ENCODE measurements at regions not wholly inside any gene's neighbourhood (a gene's known extent, or its start where the extent isn't known, plus 50 kb on each side); places are given as distances from the start of the nearest gene placed in this dataset.

- no peak for DNase-seq (ENCODE audit: low read depth in 4 of 4, low spot score in 3 of 4)
These were observed 535.4 kb upstream of the BCHE start for GRCh38 chr3:166372571-166373106.

GRCh38 chr3:166367947-166368533 lies 530.8 kb upstream of the BCHE start:
- peak in 2 of 4 donors; percentile 1 to 6 for DNase-seq (ENCODE audit: low read depth in 4 of 4, low spot score in 3 of 4)

- DNase-seq (ENCODE audit: low read depth in 4 of 4, low spot score in 3 of 4): no peak
These were observed 525.5 kb upstream of the BCHE start for GRCh38 chr3:166362698-166363097.

GRCh38 chr3:166360720-166361119 lies 523.5 kb upstream of the BCHE start:
- DNase-seq (ENCODE audit: low read depth in 4 of 4, low spot score in 3 of 4): no peak

GRCh38 chr3:166351461-166351860 lies 514.2 kb upstream of the BCHE start:
- DNase-seq (ENCODE audit: low read depth in 4 of 4, low spot score in 3 of 4): no peak

- no peak for DNase-seq (ENCODE audit: low read depth in 4 of 4, low spot score in 3 of 4)
These were observed 503.5 kb upstream of the BCHE start for GRCh38 chr3:166340604-166341266.

GRCh38 chr3:166324401-166324800 lies 487.2 kb upstream of the BCHE start:
- no peak for DNase-seq (ENCODE audit: low read depth in 4 of 4, low spot score in 3 of 4)

GRCh38 chr3:166322391-166322790 lies 485.2 kb upstream of the BCHE start:
- DNase-seq (ENCODE audit: low read depth in 4 of 4, low spot score in 3 of 4): no peak

- no peak for DNase-seq (ENCODE audit: low read depth in 4 of 4, low spot score in 3 of 4)
These were observed 470.6 kb upstream of the BCHE start for GRCh38 chr3:166307756-166308350.

- DNase-seq (ENCODE audit: low read depth in 4 of 4, low spot score in 3 of 4): no peak
These were observed 467.4 kb upstream of the BCHE start for GRCh38 chr3:166304584-166304983.

GRCh38 chr3:166303681-166304080 lies 466.5 kb upstream of the BCHE start:
- DNase-seq (ENCODE audit: low read depth in 4 of 4, low spot score in 3 of 4): no peak

- no peak for DNase-seq (ENCODE audit: low read depth in 4 of 4, low spot score in 3 of 4)
These were observed 465.1 kb upstream of the BCHE start for GRCh38 chr3:166302331-166302730.

- no peak for DNase-seq (ENCODE audit: low read depth in 4 of 4, low spot score in 3 of 4)
These were observed 459.1 kb upstream of the BCHE start for GRCh38 chr3:166296179-166296783.

- DNase-seq (ENCODE audit: low read depth in 4 of 4, low spot score in 3 of 4): no peak
These were observed 454.1 kb upstream of the BCHE start for GRCh38 chr3:166291186-166291955.

GRCh38 chr3:166285001-166285400 lies 447.8 kb upstream of the BCHE start:
- no peak for DNase-seq (ENCODE audit: low read depth in 4 of 4, low spot score in 3 of 4)

- DNase-seq (ENCODE audit: low read depth in 4 of 4, low spot score in 3 of 4): no peak
These were observed 446.6 kb upstream of the BCHE start for GRCh38 chr3:166283840-166284239.

- no peak for DNase-seq (ENCODE audit: low read depth in 4 of 4, low spot score in 3 of 4)
These were observed 445.7 kb upstream of the BCHE start for GRCh38 chr3:166282931-166283330.

GRCh38 chr3:166279636-166280035 lies 442.4 kb upstream of the BCHE start:
- DNase-seq (ENCODE audit: low read depth in 4 of 4, low spot score in 3 of 4): no peak

GRCh38 chr3:166275024-166275390 lies 437.8 kb upstream of the BCHE start:
- no peak for DNase-seq (ENCODE audit: low read depth in 4 of 4, low spot score in 3 of 4)

- no peak for DNase-seq (ENCODE audit: low read depth in 4 of 4, low spot score in 3 of 4)
These were observed 437.3 kb upstream of the BCHE start for GRCh38 chr3:166274351-166275023.

Data from left renal pelvis (tissue), 4 donors.